ENCODE measurements at regions not wholly inside any gene's neighbourhood (a gene's known extent, or its start where the extent isn't known, plus 50 kb on each side); places are given as distances from the start of the nearest gene placed in this dataset.

DNA sequence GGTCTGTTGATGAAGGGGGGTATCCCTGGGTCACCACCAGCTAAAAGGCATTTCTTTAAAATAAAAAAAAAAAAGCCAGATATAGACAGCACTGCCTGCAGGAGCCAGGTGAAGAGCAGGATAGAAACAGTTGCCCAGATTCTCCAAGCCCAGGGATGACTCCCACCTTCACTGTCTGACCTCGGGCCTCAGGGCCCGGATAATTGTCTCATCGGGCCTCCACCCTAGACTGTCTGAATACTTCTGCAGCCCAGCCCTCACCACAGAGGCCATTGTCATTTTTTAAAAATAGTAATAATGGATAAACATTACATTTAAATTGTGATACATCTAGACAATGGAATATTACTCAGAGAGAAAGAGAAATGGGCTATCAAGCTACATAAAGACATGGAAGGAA lies 92.8 kb upstream of the TNRC6C start:
- H3K9me3 Mint-ChIP-seq: no peaks in the 10 kb centered on the region
- H3K27ac Mint-ChIP-seq: no peak overlapping the region
- peaks cover 36% of the 10 kb centered on the region for H3K27me3 Mint-ChIP-seq (ENCODE audit: low read depth, poor library complexity)
- H3K4me3 Mint-ChIP-seq: no peak overlapping the region
- H3K36me3 Mint-ChIP-seq (ENCODE audit: low read depth): no peaks in the 10 kb centered on the region
- H3K4me1 Mint-ChIP-seq: peaks cover 35% of the 10 kb centered on the region
- no peak for DNase-seq
- TF ChIP-seq, protein P1, sequence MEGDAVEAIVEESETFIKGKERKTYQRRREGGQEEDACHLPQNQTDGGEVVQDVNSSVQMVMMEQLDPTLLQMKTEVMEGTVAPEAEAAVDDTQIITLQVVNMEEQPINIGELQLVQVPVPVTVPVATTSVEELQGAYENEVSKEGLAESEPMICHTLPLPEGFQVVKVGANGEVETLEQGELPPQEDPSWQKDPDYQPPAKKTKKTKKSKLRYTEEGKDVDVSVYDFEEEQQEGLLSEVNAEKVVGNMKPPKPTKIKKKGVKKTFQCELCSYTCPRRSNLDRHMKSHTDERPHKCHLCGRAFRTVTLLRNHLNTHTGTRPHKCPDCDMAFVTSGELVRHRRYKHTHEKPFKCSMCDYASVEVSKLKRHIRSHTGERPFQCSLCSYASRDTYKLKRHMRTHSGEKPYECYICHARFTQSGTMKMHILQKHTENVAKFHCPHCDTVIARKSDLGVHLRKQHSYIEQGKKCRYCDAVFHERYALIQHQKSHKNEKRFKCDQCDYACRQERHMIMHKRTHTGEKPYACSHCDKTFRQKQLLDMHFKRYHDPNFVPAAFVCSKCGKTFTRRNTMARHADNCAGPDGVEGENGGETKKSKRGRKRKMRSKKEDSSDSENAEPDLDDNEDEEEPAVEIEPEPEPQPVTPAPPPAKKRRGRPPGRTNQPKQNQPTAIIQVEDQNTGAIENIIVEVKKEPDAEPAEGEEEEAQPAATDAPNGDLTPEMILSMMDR (IDR thresholded peaks at IDR 0.05): no peak

DNA sequence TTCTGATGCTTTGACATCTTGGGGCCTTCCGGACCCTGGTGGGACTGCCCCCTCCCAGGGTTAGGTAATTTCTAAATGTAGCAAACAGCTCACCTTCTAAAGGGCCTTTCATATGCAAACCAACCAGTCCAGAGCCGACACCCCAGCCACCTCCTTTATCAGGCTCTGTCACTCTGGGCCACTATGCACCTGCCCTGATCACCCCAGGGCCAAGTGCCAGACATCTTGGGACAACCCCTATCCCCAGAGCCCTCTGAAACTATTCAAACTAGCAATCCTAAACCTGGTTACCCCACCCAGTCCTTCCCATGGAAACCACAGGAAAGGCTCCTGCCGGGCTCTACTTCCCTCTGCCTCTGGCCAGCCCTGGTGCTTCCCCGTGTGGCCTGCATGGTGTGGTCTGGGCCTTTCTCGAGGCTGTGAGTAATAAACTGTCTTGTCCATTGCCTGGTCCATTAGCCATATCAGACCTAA lies 91.2 kb upstream of the TNRC6C start:
- TF ChIP-seq, protein P1 (IDR thresholded peaks at IDR 0.05): no peak
- Mint-ChIP-seq H3K27me3 (ENCODE audit: low read depth, poor library complexity) (peaks cover 28% of the 10 kb centered on the region), H3K27ac (peak overlapping the region; percentile 21), H3K4me1 (peaks cover 35% of the 10 kb centered on the region), H3K4me3 (no peak overlapping the region), H3K9me3 (no peaks in the 10 kb centered on the region), H3K36me3 (ENCODE audit: low read depth) (no peaks in the 10 kb centered on the region)
- no peak for DNase-seq

DNA sequence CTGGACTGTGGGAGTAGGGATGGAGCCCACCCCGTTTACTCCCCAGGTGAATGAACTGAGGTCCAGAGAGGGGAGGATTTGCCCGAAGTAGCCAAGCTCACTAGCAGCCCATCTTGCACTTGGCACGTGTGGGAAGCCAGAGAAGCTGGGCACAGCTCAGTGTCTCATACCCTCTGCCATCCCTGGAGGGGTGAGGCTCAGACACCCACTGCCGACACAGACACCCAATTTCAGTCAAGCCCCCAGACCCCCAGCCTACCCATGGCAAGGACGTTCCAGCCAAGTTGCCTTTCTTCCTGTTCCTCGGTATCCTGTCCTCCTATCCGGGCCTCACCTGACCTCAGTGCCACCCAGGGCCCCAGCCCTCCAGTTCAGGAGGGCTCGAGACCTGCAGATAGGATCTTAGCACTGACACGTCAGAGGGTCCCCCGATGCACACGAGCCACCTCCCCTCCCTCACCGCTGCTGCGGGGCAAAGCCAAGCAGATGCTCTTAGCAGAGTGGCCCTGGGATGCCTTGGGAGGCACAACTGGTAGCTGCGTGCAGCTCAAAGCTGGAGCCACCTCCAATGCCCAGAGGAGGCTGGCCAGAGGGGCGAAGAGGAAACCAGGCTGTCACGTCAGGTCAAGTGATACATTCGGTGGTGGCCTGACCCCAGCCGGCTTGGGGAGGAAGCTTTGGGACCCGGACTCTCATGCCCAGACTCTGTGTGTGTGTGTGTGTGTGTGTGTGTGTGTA lies 90.4 kb upstream of the TNRC6C start:
- no peak for DNase-seq
- Mint-ChIP-seq H3K27me3 (ENCODE audit: low read depth, poor library complexity) (peaks cover 32% of the 10 kb centered on the region), H3K27ac (no peak overlapping the region), H3K4me1 (peaks cover 38% of the 10 kb centered on the region), H3K9me3 (no peaks in the 10 kb centered on the region), H3K4me3 (no peak overlapping the region), H3K36me3 (ENCODE audit: low read depth) (no peaks in the 10 kb centered on the region)
- TF ChIP-seq, protein P1 (IDR thresholded peaks at IDR 0.05): no peak

DNA sequence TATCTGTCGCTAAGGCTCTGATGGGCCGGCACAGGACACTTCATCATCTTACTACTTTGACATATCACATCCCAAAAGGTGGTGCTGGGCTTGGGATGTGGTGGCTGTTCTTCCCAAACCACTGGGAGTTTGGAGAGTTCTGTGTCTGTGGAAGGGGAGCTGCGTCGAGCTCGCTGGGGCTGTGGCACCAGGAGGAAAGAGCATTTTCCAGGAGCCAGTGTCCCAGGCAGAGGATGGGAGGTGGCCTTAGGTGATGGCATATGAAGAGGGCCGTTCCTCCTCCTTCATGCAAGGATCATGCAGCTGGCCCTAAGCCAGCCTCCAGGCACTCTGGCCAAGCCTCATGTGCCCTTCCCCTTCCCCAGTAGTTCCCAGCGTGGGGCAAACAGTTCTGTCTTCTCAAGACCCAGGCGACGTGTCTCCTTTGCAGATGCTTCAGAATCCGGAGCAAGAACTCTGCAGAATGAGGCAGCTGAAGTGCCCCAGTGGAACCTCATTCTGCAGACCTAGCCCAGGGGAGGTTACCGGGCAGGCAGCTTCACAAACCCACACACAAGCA lies 89.4 kb upstream of the TNRC6C start:
- TF ChIP-seq, protein P1 (IDR thresholded peaks at IDR 0.05): no peak
- Mint-ChIP-seq H3K27ac (no peak overlapping the region), H3K4me1 (peaks cover 40% of the 10 kb centered on the region), H3K9me3 (no peaks in the 10 kb centered on the region), H3K27me3 (ENCODE audit: low read depth, poor library complexity) (peaks cover 30% of the 10 kb centered on the region), H3K4me3 (no peak overlapping the region), H3K36me3 (ENCODE audit: low read depth) (no peaks in the 10 kb centered on the region)
- no peak for DNase-seq

DNA sequence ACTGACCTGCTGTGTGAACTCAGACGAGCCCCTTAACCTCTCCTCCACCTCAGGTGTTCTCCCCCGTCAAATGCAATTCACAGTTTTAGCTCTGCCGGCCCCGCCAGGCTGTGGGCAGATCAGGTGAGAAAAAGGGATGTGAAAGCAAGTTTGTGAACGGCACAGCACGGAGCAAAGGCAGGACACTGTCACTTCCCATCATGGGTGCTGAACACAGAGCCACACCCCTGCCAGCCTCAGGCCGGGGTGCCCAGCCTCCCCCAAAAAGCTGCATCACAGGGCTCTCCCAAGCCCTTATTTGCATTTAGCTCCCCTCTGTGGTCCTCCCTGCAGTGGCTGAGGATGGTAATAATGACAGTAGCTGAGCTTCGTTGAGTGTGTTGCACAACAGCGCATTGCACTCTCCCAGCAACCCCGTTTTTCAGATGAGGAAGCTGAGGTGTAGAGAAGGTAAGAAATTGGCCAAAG lies 88.8 kb upstream of the TNRC6C start:
- H3K4me3 Mint-ChIP-seq: no peak overlapping the region
- no peak for DNase-seq
- H3K4me1 Mint-ChIP-seq: peaks cover 40% of the 10 kb centered on the region
- TF ChIP-seq, protein P1 (IDR thresholded peaks at IDR 0.05): no peak
- H3K36me3 Mint-ChIP-seq (ENCODE audit: low read depth): no peaks in the 10 kb centered on the region
- H3K9me3 Mint-ChIP-seq: no peaks in the 10 kb centered on the region
- H3K27me3 Mint-ChIP-seq (ENCODE audit: low read depth, poor library complexity): peaks cover 29% of the 10 kb centered on the region
- H3K27ac Mint-ChIP-seq: no peak overlapping the region
